ENCODE measurements at regions not wholly inside any gene's neighbourhood (a gene's known extent, or its start where the extent isn't known, plus 50 kb on each side); places are given as distances from the start of the nearest gene placed in this dataset.

DNA sequence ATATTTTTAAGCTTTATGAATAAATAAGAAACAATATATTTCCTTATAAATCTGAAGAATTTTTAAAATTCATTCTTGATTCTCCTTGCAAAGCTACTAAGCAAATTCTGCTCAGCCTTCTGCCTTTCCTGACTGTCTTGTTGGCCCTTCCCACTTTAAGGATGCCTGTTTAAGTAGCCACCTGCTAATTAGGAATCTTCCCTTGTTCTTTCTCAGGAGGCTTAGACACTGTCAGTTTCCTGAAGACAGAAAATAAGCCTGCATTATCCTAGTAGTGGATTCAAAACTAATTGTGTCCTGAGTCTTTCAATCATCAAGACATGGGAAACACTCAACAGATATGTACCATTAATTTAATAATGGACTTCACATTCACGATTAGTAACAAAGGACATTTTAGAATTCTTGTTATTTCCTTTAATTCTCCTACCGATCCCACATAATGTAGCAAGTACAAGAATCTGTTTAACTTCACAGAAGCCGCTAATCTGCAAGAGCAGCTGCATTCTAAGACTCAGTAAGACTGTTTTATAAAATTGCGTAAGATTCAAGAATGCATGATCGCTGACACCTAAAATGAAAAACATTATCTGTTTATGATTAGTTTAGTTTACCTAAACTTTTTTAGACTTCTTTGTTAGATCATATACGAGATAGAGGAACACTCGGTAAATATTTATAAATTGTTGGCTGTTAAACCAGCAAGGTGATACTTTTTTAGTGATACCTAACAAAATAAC, 445.4 kb upstream of the DSEL start:
- ATAC-seq: no peak

- ATAC-seq: no peak
Observed at GRCh38 chr18:67957684-67958083, 441.2 kb upstream of the DSEL start.

DNA sequence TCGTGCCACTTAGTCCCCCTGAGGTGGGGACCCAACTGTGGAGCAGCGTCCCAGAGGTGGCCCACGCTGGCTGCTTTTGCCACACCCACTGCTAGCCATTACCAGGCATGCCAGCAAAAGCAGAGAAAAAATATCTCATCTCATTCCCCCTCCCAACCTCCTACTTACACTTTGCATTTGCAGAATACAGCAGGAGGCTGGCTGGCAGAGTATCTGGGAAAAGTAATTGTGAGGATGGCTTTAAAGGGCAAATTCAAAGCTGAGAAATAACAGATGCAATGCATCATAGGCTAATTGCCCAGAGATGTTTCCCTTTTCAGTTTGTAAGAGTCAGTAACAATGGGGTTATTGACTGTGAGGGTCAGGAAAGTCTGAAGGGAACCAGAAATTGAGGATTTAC, 438.1 kb upstream of the DSEL start:
- no peak for ATAC-seq

- no peak for ATAC-seq
Observed at GRCh38 chr18:67951137-67951536, 434.6 kb upstream of the DSEL start.

- ATAC-seq: no peak
Observed at GRCh38 chr18:67938660-67939059, 422.1 kb upstream of the DSEL start.

GRCh38 chr18:67935638-67936037, 419.1 kb upstream of the DSEL start:
- no peak for ATAC-seq

- no peak for ATAC-seq
Observed at GRCh38 chr18:67933271-67933670, 416.8 kb upstream of the DSEL start.

DNA sequence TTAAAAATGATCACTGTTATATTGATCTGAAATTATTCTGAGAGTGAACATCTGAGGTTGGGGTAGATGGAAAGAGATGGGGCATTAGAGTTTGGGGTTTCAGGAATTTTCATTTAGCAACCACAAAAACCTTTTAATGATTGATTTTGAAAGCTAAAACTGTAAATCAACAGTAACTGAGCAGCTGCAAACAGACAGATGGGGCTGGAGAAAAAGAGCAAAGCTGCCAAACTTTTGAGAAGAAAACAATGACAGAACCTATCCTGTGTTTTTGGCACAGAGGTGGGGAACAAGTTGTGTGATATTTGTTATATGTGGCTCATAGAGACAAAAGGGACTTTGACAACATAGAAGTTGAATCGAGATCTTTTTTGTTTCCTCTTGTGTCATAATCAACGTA, 415.8 kb upstream of the DSEL start:
- ATAC-seq: no peak

DNA sequence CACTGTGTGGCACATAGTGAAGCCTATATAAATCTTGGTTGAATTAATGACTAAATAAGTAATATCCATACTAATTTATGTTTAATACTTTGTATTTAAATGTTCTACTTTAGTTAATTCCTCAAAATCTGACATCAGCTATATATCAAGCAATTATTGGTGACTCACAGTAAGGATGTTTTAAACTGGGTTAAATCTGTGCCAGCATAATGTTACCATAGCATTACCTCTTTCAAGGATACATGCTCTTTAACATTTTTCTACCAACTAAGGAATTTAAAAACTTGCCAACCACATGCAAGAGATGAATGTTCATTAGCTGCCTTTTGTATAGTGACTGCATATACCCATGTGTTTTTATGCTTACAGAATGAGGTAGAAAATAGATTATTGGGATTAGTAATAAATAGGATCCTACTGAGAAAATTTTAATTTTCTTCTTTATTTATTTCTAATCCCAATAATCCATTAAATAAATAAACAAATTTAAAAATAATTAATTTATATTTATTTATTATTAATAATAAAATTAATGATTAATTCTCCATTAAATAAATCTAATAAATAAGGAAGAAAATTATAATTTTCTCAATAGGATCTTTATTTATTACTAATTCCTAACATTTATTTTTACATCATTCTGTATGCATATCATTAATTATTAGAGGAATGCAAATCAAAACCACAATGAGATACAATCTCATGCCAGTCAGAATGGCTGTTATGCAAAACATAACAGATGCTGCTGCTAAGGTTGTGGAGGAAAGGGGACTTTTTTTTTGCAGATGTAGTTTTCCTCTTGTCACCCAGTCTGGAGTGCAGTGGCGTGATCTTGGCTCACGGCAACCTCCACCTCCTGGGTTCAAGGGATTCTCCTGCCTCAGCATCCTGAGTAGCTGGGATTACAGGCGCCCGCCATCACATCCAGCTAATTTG, 410.7 kb upstream of the DSEL start:
- no peak for ATAC-seq

- ATAC-seq: no peak
Observed at GRCh38 chr18:67924656-67925055, 408.1 kb upstream of the DSEL start.

GRCh38 chr18:67919316-67919715, 402.8 kb upstream of the DSEL start:
- no peak for ATAC-seq

DNA sequence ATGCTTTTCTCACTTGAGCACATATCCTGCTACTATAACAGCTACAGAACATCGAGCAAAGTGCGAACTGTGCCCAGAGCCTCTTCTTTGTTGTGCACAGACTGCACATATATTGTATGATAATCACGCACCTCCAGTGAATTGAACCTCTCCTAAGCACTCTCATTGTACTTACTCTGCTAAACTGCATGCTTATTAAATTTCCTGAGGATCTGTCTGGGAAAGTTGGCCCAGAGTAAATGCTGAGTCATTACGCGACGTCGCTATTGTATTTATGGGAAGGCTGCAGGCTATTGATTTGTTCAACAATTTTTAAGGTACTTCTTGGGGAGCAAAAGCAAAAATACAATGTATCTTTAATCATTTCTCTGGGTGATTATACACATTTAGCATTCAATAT, 399.6 kb upstream of the DSEL start:
- no peak for ATAC-seq

DNA sequence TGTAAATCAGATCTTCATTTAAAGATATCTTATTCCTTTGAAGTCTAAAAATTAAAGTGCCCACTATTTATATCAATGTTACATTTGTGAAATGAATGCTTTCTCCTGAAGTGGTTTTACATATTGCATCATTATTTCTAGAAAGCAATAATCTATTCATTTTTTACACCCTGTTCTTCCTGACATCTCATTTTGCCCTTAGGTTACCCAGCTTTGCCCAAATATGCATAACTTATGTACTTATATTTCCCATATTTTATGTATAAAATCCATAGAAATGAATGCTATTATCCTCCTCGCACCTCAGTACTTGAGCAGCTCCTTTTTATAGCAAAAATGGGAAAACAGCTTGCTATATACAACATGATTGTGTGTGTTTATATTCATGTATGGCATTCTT, 396.5 kb upstream of the DSEL start:
- no peak for ATAC-seq

DNA sequence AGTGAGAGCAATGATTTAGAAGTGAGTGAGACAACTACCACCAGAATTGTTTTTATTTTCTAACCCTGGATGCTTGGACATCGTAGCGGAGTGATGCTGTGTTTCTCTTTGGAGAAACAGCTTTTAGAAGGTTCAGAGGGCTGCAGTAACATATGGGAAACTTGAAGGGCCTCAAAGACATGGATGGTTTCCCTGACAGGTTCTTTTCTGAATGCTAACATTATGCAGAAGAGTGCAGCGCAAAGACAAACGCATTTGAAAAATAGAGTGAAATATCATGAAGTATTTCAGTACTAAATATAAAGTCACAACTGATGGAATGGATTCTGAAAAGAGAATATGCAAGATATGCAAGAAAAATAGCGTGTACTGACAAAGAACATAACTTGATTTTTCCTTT, 385.1 kb upstream of the DSEL start:
- no peak for ATAC-seq

- no peak for ATAC-seq
Observed at GRCh38 chr18:67896451-67896850, 379.9 kb upstream of the DSEL start.

- ATAC-seq: no peak
Observed at GRCh38 chr18:67893916-67894315, 377.4 kb upstream of the DSEL start.

DNA sequence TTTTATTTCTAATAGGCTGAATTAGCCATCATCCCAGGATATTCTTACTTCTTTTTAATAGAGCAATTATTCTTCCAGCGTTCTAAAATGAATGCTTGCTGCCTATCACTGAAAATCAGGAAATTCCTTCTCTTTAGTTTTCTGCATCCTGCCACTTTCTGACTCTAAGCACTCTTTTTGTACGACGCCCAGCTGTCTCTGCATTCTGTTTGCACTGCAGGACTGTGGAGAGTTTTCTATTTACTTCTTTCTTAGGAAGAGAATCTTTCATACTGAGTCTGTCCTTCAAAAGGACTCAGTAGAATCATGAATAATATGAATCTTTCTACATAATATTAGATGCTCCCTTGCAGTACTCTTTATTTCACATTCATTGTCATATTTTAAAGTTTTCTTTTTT, 360.4 kb upstream of the DSEL start:
- no peak for ATAC-seq

DNA sequence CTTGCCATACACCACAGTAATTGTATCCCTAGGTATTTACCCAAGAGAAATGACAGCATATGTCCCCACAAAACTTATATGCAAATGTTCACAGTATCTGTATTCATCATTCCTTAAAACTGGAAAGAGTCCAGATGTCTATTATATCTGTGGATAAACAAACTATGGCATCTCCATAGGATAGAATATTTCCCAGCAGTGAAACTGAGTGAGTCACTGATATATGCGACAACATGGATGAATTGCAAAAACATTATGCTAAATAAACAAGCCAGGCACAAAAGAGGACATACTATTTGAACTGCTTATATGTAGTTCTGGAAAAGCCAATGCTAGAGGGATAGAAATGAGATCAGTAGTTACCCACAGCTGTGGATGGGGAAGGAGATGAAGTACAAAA, 359.4 kb upstream of the DSEL start:
- no peak for ATAC-seq

DNA sequence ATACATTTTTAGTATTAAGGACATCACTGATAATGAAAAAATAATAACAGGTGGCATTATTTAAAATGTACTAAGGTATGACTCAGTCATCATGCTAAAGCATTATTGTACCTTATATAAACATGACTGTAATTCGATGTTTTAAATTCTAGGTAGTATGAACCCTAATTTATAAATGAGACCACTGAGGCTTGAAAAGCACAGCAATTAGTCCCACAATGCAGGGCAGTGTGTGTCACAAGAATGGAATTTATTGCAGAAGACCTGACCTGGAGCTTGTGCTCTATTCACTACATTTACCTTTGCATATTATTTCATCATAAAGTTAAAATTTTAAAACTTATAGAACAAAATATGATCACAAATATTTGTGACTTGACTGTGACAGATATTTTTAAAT, 358.5 kb upstream of the DSEL start:
- no peak for ATAC-seq

DNA sequence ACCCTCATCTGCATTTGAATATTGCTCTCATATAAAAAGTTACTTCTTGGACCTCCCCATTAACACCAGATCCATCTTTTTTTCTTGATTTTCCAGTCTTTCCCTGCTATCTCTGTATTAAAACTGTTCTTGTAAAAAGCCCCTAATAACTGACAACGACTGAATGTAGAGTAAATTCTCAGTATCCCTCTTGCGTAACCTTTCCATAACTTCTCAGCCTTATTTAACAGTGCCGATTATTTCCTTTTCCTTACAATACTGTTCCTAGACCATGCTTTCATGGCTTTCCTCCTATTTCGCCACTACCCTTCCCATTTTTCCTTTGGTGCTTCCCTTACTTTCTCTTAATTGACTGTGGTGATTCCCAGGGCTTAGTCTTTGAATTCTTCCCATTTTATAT, 348.9 kb upstream of the DSEL start:
- no peak for ATAC-seq

DNA sequence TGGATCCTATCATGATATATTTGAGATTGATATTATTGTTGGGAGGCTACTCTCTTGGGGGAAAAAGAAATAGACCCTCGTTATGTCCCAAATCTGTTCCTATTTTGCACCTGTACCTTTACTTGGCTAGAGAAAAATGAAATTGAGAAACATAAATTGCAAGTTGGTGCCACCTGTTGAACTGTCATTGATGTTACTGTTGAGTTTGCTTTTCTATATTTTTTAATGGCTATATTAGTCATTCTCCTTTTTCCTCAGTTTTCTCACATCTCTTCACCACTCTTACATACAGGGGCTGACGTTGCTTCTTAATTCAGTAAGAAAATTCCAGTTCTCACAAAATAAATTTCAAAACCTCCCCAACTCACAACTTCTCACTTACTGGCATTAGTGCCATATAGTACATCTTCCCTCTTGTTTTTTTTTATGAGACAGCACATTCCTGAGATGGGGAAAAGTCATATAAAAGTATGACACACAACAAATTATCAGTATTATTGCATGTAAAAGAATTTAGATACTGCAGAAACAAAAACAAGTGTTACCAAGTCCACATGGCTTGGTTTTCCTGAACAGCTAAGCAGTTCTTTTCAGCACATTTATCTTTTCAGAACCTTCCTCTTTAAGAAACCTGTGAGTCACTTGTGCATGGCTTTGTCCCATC, 348.3 kb upstream of the DSEL start:
- ATAC-seq: no peak

GRCh38 chr18:67862069-67862468, 345.5 kb upstream of the DSEL start:
- ATAC-seq: no peak

DNA sequence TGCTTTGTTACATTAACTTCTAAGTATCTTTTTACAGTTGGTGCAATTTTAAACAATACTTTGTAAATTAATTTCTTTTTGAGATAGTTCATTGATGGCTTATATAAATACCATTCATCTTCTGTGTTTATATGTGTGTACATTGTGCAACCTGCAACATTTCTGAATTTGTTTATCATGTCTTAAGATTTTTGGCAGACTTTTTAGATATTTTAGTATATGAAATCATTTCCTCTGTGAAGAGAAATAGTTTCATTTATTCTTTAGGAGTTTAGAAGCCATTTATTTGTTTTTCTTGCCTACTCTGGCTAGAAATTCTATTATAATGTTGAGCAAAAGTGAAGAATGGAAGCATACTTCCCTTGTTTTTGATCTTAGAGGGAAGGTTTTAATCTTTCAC, 337.8 kb upstream of the DSEL start:
- ATAC-seq: no peak
